WTC11 (cell line): ENCODE measurements at regions not wholly inside any gene's neighbourhood (a gene's known extent, or its start where the extent isn't known, plus 50 kb on each side); places are given as distances from the start of the nearest gene placed in this dataset.

Experiments
- ATAC-seq: fragments of 200-7000 bp; cut with Tn5 transposase; 2 replicates; pipeline ENCODE4 v1.10.0; 2021; ENCODE audit warnings: mild to moderate bottlenecking, moderate library complexity
- CTCF ChIA-PET: fragments of 300-600 bp; sonication (Branson Sonifier 250); formaldehyde crosslinking; loops from one replicate; lab custom pipeline; 2021; ENCODE audit warnings: antibody characterized with exemption; lab: Charles Lee
- POLR2A ChIA-PET: fragments of 350-600 bp; sonication (Branson Sonifier 250); formaldehyde crosslinking; loops from one replicate; lab custom pipeline; 2021; ENCODE audit warnings: antibody characterized with exemption; lab: Charles Lee
- DNase-seq: peaks from one replicate; pipeline ENCODE4 v3.0.0; 2021; ENCODE audit warnings: low spot score
- H3K27ac Mint-ChIP-seq: 2 replicates; pipeline ENCODE4 v1.8.0; 2021; ENCODE audit warnings: mixed read lengths
- H3K27me3 Mint-ChIP-seq: 2 replicates; pipeline ENCODE4 v1.8.0; 2021; ENCODE audit warnings: low read depth, mild to moderate bottlenecking, moderate library complexity, mixed read lengths
- H3K36me3 Mint-ChIP-seq: 2 replicates; pipeline ENCODE4 v1.8.0; 2021; ENCODE audit warnings: mixed read lengths
- H3K4me1 Mint-ChIP-seq: 2 replicates; pipeline ENCODE4 v1.8.0; 2022; ENCODE audit warnings: mixed read lengths
- H3K4me3 Mint-ChIP-seq: 2 replicates; pipeline ENCODE4 v1.8.0; 2021; ENCODE audit warnings: mild to moderate bottlenecking, moderate library complexity, mixed read lengths
- H3K9me3 Mint-ChIP-seq: 2 replicates; pipeline ENCODE4 v1.8.0; 2021; ENCODE audit warnings: mixed read lengths
- ATF2 ChIP-seq: sonication (generic); formaldehyde crosslinking; IDR thresholded peaks from 2 replicates; pipeline ENCODE4 v1.8.1; 2022; ENCODE audit warnings: low read depth, missing genetic modification reagents, borderline replicate concordance
- ATF3 ChIP-seq: sonication (generic); formaldehyde crosslinking; conservative IDR thresholded peaks from 2 replicates; pipeline ENCODE4 v1.8.1; 2022; ENCODE audit warnings: mild to moderate bottlenecking, missing genetic modification reagents
- CBFB ChIP-seq: sonication (generic); formaldehyde crosslinking; IDR thresholded peaks from 2 replicates; pipeline ENCODE4 v1.8.1; 2022; ENCODE audit warnings: mild to moderate bottlenecking, low read depth, missing genetic modification reagents
- ETV6 ChIP-seq: sonication (generic); formaldehyde crosslinking; IDR thresholded peaks from 2 replicates; pipeline ENCODE4 v1.8.1; 2022; ENCODE audit warnings: mild to moderate bottlenecking, missing genetic modification reagents
- FOXP4 ChIP-seq: sonication (generic); formaldehyde crosslinking; IDR thresholded peaks from 2 replicates; pipeline ENCODE4 v1.8.0; 2022; ENCODE audit warnings: mild to moderate bottlenecking, missing genetic modification reagents
- GTF2I ChIP-seq: fragments of 250-450 bp; sonication (Bioruptor Pico); conservative IDR thresholded peaks from 2 replicates; pipeline ENCODE4 v1.4.0; 2021; ENCODE audit warnings: mild to moderate bottlenecking
- JUN ChIP-seq: sonication (generic); formaldehyde crosslinking; IDR thresholded peaks from 2 replicates; pipeline ENCODE4 v1.8.0; 2023; ENCODE audit warnings: mild to moderate bottlenecking, missing genetic modification reagents
- MAX ChIP-seq: sonication (generic); formaldehyde crosslinking; IDR thresholded peaks from 2 replicates; pipeline ENCODE4 v1.8.0; 2022; ENCODE audit warnings: mild to moderate bottlenecking, missing genetic modification reagents
- NFYB ChIP-seq: sonication (generic); formaldehyde crosslinking; conservative IDR thresholded peaks from 2 replicates; pipeline ENCODE4 v1.8.0; 2022; ENCODE audit warnings: low read depth, missing genetic modification reagents
- PREB ChIP-seq: sonication (generic); formaldehyde crosslinking; IDR thresholded peaks from 2 replicates; pipeline ENCODE4 v1.8.1; 2022; ENCODE audit warnings: mild to moderate bottlenecking, missing genetic modification reagents, moderate library complexity, borderline replicate concordance
- TEAD1 ChIP-seq: sonication (generic); formaldehyde crosslinking; IDR thresholded peaks from 2 replicates; pipeline ENCODE4 v1.8.0; 2022; ENCODE audit warnings: mild to moderate bottlenecking, missing genetic modification reagents
- ZBTB21 ChIP-seq: sonication (generic); formaldehyde crosslinking; IDR thresholded peaks from 2 replicates; pipeline ENCODE4 v1.8.1; 2023; ENCODE audit warnings: mild to moderate bottlenecking, missing genetic modification reagents, borderline replicate concordance
- ZBTB43 ChIP-seq: sonication (generic); formaldehyde crosslinking; IDR thresholded peaks from 2 replicates; pipeline ENCODE4 v1.8.1; 2023; ENCODE audit warnings: mild to moderate bottlenecking, missing genetic modification reagents
- ZNF219 ChIP-seq: sonication (generic); formaldehyde crosslinking; IDR thresholded peaks from 2 replicates; pipeline ENCODE4 v1.8.0; 2023; ENCODE audit warnings: missing genetic modification reagents, mild to moderate bottlenecking, borderline replicate concordance
- ZNF263 ChIP-seq: sonication (generic); formaldehyde crosslinking; IDR thresholded peaks from 2 replicates; pipeline ENCODE4 v1.8.1; 2022; ENCODE audit warnings: low read depth, mild to moderate bottlenecking, moderate library complexity, missing genetic modification reagents
- ZNF512 ChIP-seq: sonication (generic); formaldehyde crosslinking; IDR thresholded peaks from 2 replicates; pipeline ENCODE4 v1.8.1; 2022; ENCODE audit warnings: missing genetic modification reagents, borderline replicate concordance
- ZSCAN18 ChIP-seq: fragments of 250-450 bp; sonication (Bioruptor Pico); IDR thresholded peaks from 2 replicates; pipeline ENCODE4 v2.1.2; 2022; ENCODE audit warnings: mild to moderate bottlenecking, moderate library complexity

GRCh38 chr21:33997436-33997835 is 75.9 kb upstream of the MRPS6 start:
- Mint-ChIP-seq H3K4me1 (peaks cover 6% of the 10 kb centered on the region), H3K27me3 (peaks cover 4% of the 10 kb centered on the region; the same call in 1 of the 2 replicates), H3K4me3 (no peak overlapping the region), H3K36me3 (peaks cover 3% of the 10 kb centered on the region), H3K9me3 (peaks cover 11% of the 10 kb centered on the region), H3K27ac (no peak overlapping the region)
- ChIA-PET CTCF (no interaction called here), POLR2A (interaction anchor here (0.6 kb wide), 1 partner anchor 1397 kb away, joined by 4 read pairs; no protein-coding TSS in a partner anchor)
- TF ChIP-seq FOXP4 (CRISPR knock-in tag) (no peak), GTF2I (CRISPR knock-in tag) (no peak), ATF3 (CRISPR knock-in tag) (no peak), MAX (CRISPR knock-in tag) (no peak), CBFB (no peak)
- no peak for ATAC-seq
- DNase-seq, result no peak

GRCh38 chr21:33994373-33994772 is 78.8 kb upstream of the ATP5PO start:
- ChIA-PET POLR2A (no interaction called here), CTCF (no interaction called here)
- no peak overlapping the region for H3K27ac Mint-ChIP-seq
- ATAC-seq (peak; percentile 48), DNase-seq (no peak)
- H3K27me3 Mint-ChIP-seq, result peaks cover 7% of the 10 kb centered on the region; the same call in 1 of the 2 replicates
- peaks cover 3% of the 10 kb centered on the region for H3K36me3 Mint-ChIP-seq
- no peak for TF ChIP-seq ZNF263 (CRISPR knock-in tag)
- no peak for TF ChIP-seq ZBTB43 (CRISPR knock-in tag)
- no peak for TF ChIP-seq ATF2 (CRISPR knock-in tag)
- no peak for TF ChIP-seq MAX (CRISPR knock-in tag)
- TF ChIP-seq PREB (CRISPR knock-in tag), result no peak
- TF ChIP-seq TEAD1 (CRISPR knock-in tag), result no peak
- TF ChIP-seq NFYB, result peak; percentile 73
- no peak for TF ChIP-seq ZNF219
- H3K9me3 Mint-ChIP-seq, result peaks cover 14% of the 10 kb centered on the region
- H3K4me1 Mint-ChIP-seq, result peaks cover 29% of the 10 kb centered on the region
- no peak overlapping the region for H3K4me3 Mint-ChIP-seq

- H3K27me3 Mint-ChIP-seq, result peaks cover 7% of the 10 kb centered on the region; the same call in 1 of the 2 replicates
- no peak for ATAC-seq
- ChIA-PET POLR2A (no interaction called here), CTCF (no interaction called here)
- peaks cover 14% of the 10 kb centered on the region for H3K9me3 Mint-ChIP-seq
- peaks cover 29% of the 10 kb centered on the region for H3K4me1 Mint-ChIP-seq
- no peak overlapping the region for H3K4me3 Mint-ChIP-seq
- no peak overlapping the region for H3K27ac Mint-ChIP-seq
- no peak for DNase-seq
- peaks cover 3% of the 10 kb centered on the region for H3K36me3 Mint-ChIP-seq
- TF ChIP-seq ZSCAN18 (CRISPR knock-in tag) (no peak), ZBTB21 (CRISPR knock-in tag) (no peak), PREB (CRISPR knock-in tag) (no peak), JUN (CRISPR knock-in tag) (no peak), ZNF512 (CRISPR knock-in tag) (no peak), ETV6 (CRISPR knock-in tag) (no peak)
Measured at GRCh38 chr21:33993286-33994231, 78.0 kb upstream of the ATP5PO start.
